HepG2 (cell line): ENCODE measurements at regions not wholly inside any gene's neighbourhood (a gene's known extent, or its start where the extent isn't known, plus 50 kb on each side); places are given as distances from the start of the nearest gene placed in this dataset.
A peak's percentile ranks its signal among the peaks of the same experiment; 100 is the strongest.

Source experiments
- CENPBD1 ChIP-seq: sonication (generic); formaldehyde crosslinking; IDR thresholded peaks from 2 replicates; pipeline ENCODE4 v1.8.0; 2022; ENCODE audit warnings: missing genetic modification reagents, low read depth, mild to moderate bottlenecking, borderline replicate concordance
- CHD2 ChIP-seq: IDR thresholded peaks from 2 replicates; pipeline ENCODE4 v1.6.1; 2011; ENCODE audit warnings: low read depth, low read length, improper control_type of control experiment
- EHMT2 ChIP-seq: fragments of 200-600 bp; sonication (generic); IDR thresholded peaks from 2 replicates; pipeline ENCODE4 v1.7.0; 2017; ENCODE audit warnings: antibody characterized with exemption, low read depth, low read length, borderline replicate concordance
- HNRNPK ChIP-seq: fragments of 200-400 bp; formaldehyde crosslinking; IDR thresholded peaks from 2 replicates; pipeline ENCODE4 v1.6.1; 2018; ENCODE audit warnings: low read length, low read depth, moderate library complexity, mild to moderate bottlenecking; ENCODE audit not compliant: poor library complexity, severe bottlenecking
- HNRNPL ChIP-seq: fragments of 200-400 bp; formaldehyde crosslinking; IDR thresholded peaks from 2 replicates; pipeline ENCODE4 v1.6.1; 2017; ENCODE audit warnings: mild to moderate bottlenecking, low read depth, low read length
- JUND ChIP-seq: sonication (generic); formaldehyde crosslinking; IDR thresholded peaks from 2 replicates; pipeline ENCODE4 v1.8.0; 2022; ENCODE audit warnings: mild to moderate bottlenecking, missing genetic modification reagents
- KDM4B ChIP-seq: sonication (generic); formaldehyde crosslinking; IDR thresholded peaks from 2 replicates; pipeline ENCODE4 v1.4.0; 2020; ENCODE audit warnings: missing genetic modification reagents
- KLF16 ChIP-seq, 2 experiments: sonication (generic) in 1 of 2; formaldehyde crosslinking in 1 of 2; IDR thresholded peaks; 2 replicates each; pipeline versions ENCODE4 v1.6.1 to v1.8.0; 2016 to 2023; ENCODE audit warnings: missing genetic modification reagents in 2 of 2, missing compliant biosample characterization in 1 of 2
- KLF6 ChIP-seq: IDR thresholded peaks from 2 replicates; pipeline ENCODE4 v1.8.0; 2016; ENCODE audit warnings: missing biosample characterization, missing genetic modification reagents
- MXD1 ChIP-seq: sonication (generic); formaldehyde crosslinking; IDR thresholded peaks from 2 replicates; pipeline ENCODE4 v1.4.0; 2020; ENCODE audit warnings: mild to moderate bottlenecking, missing genetic modification reagents
- MYC ChIP-seq: sonication (generic); formaldehyde crosslinking; IDR thresholded peaks from 2 replicates; pipeline ENCODE4 v1.9.0; 2021; ENCODE audit warnings: missing genetic modification reagents, borderline replicate concordance
- NKX3-1 ChIP-seq: sonication (generic); formaldehyde crosslinking; IDR thresholded peaks from 2 replicates; pipeline ENCODE4 v1.5.0; 2020; ENCODE audit warnings: missing genetic modification reagents
- ONECUT2 ChIP-seq: sonication (generic); formaldehyde crosslinking; IDR thresholded peaks from 2 replicates; pipeline ENCODE4 v1.4.0; 2020; ENCODE audit warnings: missing genetic modification reagents
- PHF21A ChIP-seq: sonication (generic); formaldehyde crosslinking; IDR thresholded peaks from 2 replicates; pipeline ENCODE4 v1.5.0; 2020; ENCODE audit warnings: mild to moderate bottlenecking, missing genetic modification reagents
- RAD21 ChIP-seq: fragments of 450-650 bp; formaldehyde crosslinking; IDR thresholded peaks from 2 replicates; pipeline ENCODE4 v1.5.0; 2020; ENCODE audit warnings: mild to moderate bottlenecking
- REXO4 ChIP-seq: sonication (generic); formaldehyde crosslinking; IDR thresholded peaks from 2 replicates; pipeline ENCODE4 v1.8.0; 2022; ENCODE audit warnings: missing genetic modification reagents, mild to moderate bottlenecking, borderline replicate concordance
- TCF7L2 ChIP-seq: IDR thresholded peaks from 2 replicates; pipeline ENCODE4 v1.6.1; 2011; ENCODE audit warnings: mild to moderate bottlenecking, low read depth, low read length, moderate library complexity
- THAP11 ChIP-seq: IDR thresholded peaks from 2 replicates; pipeline ENCODE4 v1.6.1; 2016; ENCODE audit warnings: missing biosample characterization, missing genetic modification reagents
- ZNF101 ChIP-seq: sonication (generic); formaldehyde crosslinking; IDR thresholded peaks from 2 replicates; pipeline ENCODE4 v1.4.0; 2020; ENCODE audit warnings: mild to moderate bottlenecking, low read depth, missing genetic modification reagents, borderline replicate concordance
- ZNF431 ChIP-seq: sonication (generic); formaldehyde crosslinking; IDR thresholded peaks from 2 replicates; pipeline ENCODE4 v1.9.0; 2022; ENCODE audit warnings: missing genetic modification reagents, low read depth, mild to moderate bottlenecking, borderline replicate concordance
- ZNF441 ChIP-seq: sonication (generic); formaldehyde crosslinking; IDR thresholded peaks from 2 replicates; pipeline ENCODE4 v1.7.0; 2021; ENCODE audit warnings: missing genetic modification reagents, borderline replicate concordance
- ZNF563 ChIP-seq: sonication (generic); formaldehyde crosslinking; IDR thresholded peaks from 2 replicates; pipeline ENCODE4 v1.8.0; 2022; ENCODE audit warnings: mild to moderate bottlenecking, moderate library complexity, missing genetic modification reagents
- ZNF564 ChIP-seq: sonication (generic); formaldehyde crosslinking; IDR thresholded peaks from 2 replicates; pipeline ENCODE4 v1.8.1; 2023; ENCODE audit warnings: mild to moderate bottlenecking, missing genetic modification reagents
- ZNF616 ChIP-seq: sonication (generic); formaldehyde crosslinking; IDR thresholded peaks from 2 replicates; pipeline ENCODE4 v1.5.0; 2020; ENCODE audit warnings: low read depth, mild to moderate bottlenecking, missing genetic modification reagents
- TF ChIP-seq, protein P1 (sequence below): sonication (generic); formaldehyde crosslinking; IDR thresholded peaks from 2 replicates; pipeline ENCODE4 v1.4.0; 2020; ENCODE audit warnings: missing genetic modification reagents, mild to moderate bottlenecking, borderline replicate concordance
- TF ChIP-seq, protein P2 (sequence below): sonication (generic); formaldehyde crosslinking; IDR thresholded peaks from 2 replicates; pipeline ENCODE4 v1.5.1; 2020; ENCODE audit warnings: missing genetic modification reagents, mild to moderate bottlenecking, borderline replicate concordance
- TF ChIP-seq, protein P3 (sequence below): sonication (generic); formaldehyde crosslinking; IDR thresholded peaks from 2 replicates; pipeline ENCODE4 v1.5.0; 2020; ENCODE audit warnings: mild to moderate bottlenecking, missing genetic modification reagents

DNA sequence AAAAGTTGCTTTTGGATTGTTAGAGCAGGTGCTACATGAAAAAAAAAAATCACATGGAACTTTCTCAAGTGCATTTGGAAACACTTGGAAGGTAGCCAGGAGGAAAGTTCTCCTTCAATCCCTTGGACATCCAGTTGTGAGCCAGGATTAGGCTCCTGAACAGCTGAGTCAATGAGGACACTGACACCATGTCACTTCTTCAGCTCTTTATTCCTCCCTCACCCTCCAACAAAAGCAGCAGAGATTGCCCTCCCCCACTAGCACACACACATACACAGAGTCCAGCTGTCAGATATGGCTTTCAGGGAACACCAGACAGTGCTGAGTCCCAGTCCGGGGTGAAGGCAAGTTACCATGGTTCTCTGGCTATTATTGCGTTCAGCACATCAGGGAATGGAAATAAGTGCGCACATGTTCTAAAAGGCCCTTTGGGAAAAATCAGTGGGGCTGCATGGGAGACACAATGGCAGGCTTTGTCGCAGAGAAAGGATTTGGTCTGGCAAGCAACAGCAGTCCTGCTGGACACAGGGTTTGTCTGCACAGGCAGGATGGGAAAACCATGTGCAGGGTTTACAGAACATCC is 124.7 kb upstream of the MARCKS start (continued):
- TF ChIP-seq ZNF431 (CRISPR knock-in tag), result no peak
- no peak for TF ChIP-seq REXO4 (CRISPR knock-in tag)
- no peak for TF ChIP-seq MYC (CRISPR knock-in tag)
- TF ChIP-seq ZNF563 (CRISPR knock-in tag), result no peak
- TF ChIP-seq NKX3-1, result no peak
- TF ChIP-seq ZNF616 (CRISPR knock-in tag), result no peak
- no peak for TF ChIP-seq HNRNPL
- no peak for TF ChIP-seq CHD2
- TF ChIP-seq PHF21A (CRISPR knock-in tag), result no peak
- TF ChIP-seq CENPBD1 (CRISPR knock-in tag), result no peak
- TF ChIP-seq EHMT2, result no peak
- no peak for TF ChIP-seq ONECUT2
- no peak for TF ChIP-seq ZNF441
- no peak for TF ChIP-seq THAP11
- TF ChIP-seq, protein P1, sequence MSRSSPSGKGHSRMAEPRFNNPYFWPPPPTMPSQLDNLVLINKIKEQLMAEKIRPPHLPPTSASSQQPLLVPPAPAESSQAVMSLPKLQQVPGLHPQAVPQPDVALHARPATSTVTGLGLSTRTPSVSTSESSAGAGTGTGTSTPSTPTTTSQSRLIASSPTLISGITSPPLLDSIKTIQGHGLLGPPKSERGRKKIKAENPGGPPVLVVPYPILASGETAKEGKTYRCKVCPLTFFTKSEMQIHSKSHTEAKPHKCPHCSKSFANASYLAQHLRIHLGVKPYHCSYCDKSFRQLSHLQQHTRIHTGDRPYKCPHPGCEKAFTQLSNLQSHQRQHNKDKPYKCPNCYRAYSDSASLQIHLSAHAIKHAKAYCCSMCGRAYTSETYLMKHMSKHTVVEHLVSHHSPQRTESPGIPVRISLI (CRISPR knock-in tag), result peak; percentile 29; the same call in 1 of the 2 replicates
- no peak for TF ChIP-seq KLF6
- no peak for TF ChIP-seq KLF16 (CRISPR knock-in tag; IDR thresholded peaks at IDR 0.05)
- no peak for TF ChIP-seq HNRNPK
- TF ChIP-seq KDM4B (CRISPR knock-in tag), result 0 out of 2 replicates have a peak, but pooled peaks have one; percentile 26
- TF ChIP-seq, protein P2, sequence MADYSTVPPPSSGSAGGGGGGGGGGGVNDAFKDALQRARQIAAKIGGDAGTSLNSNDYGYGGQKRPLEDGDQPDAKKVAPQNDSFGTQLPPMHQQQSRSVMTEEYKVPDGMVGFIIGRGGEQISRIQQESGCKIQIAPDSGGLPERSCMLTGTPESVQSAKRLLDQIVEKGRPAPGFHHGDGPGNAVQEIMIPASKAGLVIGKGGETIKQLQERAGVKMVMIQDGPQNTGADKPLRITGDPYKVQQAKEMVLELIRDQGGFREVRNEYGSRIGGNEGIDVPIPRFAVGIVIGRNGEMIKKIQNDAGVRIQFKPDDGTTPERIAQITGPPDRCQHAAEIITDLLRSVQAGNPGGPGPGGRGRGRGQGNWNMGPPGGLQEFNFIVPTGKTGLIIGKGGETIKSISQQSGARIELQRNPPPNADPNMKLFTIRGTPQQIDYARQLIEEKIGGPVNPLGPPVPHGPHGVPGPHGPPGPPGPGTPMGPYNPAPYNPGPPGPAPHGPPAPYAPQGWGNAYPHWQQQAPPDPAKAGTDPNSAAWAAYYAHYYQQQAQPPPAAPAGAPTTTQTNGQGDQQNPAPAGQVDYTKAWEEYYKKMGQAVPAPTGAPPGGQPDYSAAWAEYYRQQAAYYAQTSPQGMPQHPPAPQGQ (CRISPR knock-in tag), result no peak
- no peak for TF ChIP-seq JUND (CRISPR knock-in tag)
- TF ChIP-seq, protein P3, sequence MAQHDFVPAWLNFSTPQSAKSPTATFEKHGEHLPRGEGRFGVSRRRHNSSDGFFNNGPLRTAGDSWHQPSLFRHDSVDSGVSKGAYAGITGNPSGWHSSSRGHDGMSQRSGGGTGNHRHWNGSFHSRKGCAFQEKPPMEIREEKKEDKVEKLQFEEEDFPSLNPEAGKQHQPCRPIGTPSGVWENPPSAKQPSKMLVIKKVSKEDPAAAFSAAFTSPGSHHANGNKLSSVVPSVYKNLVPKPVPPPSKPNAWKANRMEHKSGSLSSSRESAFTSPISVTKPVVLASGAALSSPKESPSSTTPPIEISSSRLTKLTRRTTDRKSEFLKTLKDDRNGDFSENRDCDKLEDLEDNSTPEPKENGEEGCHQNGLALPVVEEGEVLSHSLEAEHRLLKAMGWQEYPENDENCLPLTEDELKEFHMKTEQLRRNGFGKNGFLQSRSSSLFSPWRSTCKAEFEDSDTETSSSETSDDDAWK (CRISPR knock-in tag), result no peak
- peak; percentile 31; the same call in 1 of the 2 replicates for TF ChIP-seq RAD21 (CRISPR knock-in tag)
- no peak for TF ChIP-seq ZNF101 (CRISPR knock-in tag)
- TF ChIP-seq MXD1 (CRISPR knock-in tag), result no peak
- no peak for TF ChIP-seq ZNF564 (CRISPR knock-in tag)
- no peak for TF ChIP-seq TCF7L2
